C4-2B (cell line): ENCODE measurements at regions not wholly inside any gene's neighbourhood (a gene's known extent, or its start where the extent isn't known, plus 50 kb on each side); places are given as distances from the start of the nearest gene placed in this dataset.
"Not testable (repeated sequence)": the region's sequence is repeated elsewhere in the genome, so short reads cannot be mapped to it uniquely, and the experiment has no call there.

Experiments
- ZFX ChIP-seq: fragments of 450-650 bp; IDR thresholded peaks from 2 replicates; pipeline ENCODE4 v1.6.1; 2017
- TF ChIP-seq, protein P1 (sequence below): fragments of 450-650 bp; conservative IDR thresholded peaks from 2 replicates; pipeline ENCODE4 v1.5.1; 2017; ENCODE audit warnings: mild to moderate bottlenecking

DNA sequence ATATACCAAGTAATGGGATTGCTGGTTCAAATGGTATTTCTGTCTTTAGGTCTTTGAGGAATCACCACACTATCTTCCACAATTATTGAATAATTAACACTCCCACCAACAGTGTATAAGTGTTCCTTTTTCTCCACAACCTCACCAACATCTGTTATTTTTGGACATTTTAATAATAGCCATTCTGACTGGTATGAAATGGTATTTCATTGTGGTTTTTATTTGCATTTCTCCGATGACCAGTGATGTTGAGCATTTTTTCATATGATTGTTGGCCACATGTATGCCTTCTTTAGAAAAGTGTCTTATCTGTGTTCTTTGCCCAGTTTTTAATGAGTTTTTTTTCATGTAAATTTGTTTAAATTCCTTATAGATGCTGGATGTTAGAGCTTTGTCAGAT is 83.4 kb downstream of the RPL10L start:
- TF ChIP-seq, protein P1, sequence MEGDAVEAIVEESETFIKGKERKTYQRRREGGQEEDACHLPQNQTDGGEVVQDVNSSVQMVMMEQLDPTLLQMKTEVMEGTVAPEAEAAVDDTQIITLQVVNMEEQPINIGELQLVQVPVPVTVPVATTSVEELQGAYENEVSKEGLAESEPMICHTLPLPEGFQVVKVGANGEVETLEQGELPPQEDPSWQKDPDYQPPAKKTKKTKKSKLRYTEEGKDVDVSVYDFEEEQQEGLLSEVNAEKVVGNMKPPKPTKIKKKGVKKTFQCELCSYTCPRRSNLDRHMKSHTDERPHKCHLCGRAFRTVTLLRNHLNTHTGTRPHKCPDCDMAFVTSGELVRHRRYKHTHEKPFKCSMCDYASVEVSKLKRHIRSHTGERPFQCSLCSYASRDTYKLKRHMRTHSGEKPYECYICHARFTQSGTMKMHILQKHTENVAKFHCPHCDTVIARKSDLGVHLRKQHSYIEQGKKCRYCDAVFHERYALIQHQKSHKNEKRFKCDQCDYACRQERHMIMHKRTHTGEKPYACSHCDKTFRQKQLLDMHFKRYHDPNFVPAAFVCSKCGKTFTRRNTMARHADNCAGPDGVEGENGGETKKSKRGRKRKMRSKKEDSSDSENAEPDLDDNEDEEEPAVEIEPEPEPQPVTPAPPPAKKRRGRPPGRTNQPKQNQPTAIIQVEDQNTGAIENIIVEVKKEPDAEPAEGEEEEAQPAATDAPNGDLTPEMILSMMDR = not testable (repeated sequence)
- not testable (repeated sequence) for TF ChIP-seq ZFX
